ENCODE measurements at regions not wholly inside any gene's neighbourhood (a gene's known extent, or its start where the extent isn't known, plus 50 kb on each side); places are given as distances from the start of the nearest gene placed in this dataset.

DNA sequence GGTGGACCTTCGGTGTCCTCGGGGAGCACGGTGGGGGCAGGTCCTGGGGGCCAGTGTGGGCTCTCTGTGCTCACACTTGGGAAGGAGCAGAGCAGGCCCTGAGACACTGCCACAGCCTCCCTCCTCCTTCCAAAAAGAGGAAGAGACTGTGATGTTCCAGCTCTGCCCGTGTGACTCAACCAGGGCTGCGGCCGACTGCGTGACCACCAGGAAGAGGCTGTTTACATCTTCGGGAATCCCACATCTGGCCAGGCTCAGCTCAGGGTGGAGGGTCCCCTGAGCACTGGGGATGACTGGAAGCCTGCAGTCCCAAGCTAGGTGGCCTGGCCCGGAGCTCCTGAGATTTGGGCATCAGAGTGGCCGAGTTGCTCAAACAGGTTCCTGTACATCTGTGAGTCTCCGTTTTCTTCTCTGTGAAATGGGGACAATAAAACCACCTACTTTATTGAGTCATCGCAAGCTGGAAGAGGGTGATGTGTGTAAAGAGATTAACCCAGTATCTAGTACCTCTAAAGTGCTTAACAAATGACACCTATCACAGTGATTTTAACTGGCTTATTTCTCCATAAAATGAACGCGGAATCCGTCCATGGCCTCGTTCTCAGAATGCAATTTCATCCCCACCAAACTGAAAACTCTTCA, 242.1 kb downstream of the DLL1 start:
- DNase-seq (ENCODE audit: low read depth, low spot score) = no peak
- H3K4me3 ChIP-seq (ENCODE audit: low read depth, low read length) = no peak overlapping the region
- peaks cover 85% of the 10 kb centered on the region for H3K9me3 ChIP-seq (ENCODE audit: control insufficient read depth, insufficient read depth, low read length)
- ChIA-PET POLR2A (interaction anchor here (0.5 kb wide), 1 partner anchor 36 kb away, joined by 3 read pairs; no protein-coding TSS in a partner anchor), CTCF (no interaction called here)
- H3K27me3 ChIP-seq (ENCODE audit: control insufficient read depth, insufficient read depth, low read length) = no peaks in the 10 kb centered on the region
- TF ChIP-seq, protein P1, sequence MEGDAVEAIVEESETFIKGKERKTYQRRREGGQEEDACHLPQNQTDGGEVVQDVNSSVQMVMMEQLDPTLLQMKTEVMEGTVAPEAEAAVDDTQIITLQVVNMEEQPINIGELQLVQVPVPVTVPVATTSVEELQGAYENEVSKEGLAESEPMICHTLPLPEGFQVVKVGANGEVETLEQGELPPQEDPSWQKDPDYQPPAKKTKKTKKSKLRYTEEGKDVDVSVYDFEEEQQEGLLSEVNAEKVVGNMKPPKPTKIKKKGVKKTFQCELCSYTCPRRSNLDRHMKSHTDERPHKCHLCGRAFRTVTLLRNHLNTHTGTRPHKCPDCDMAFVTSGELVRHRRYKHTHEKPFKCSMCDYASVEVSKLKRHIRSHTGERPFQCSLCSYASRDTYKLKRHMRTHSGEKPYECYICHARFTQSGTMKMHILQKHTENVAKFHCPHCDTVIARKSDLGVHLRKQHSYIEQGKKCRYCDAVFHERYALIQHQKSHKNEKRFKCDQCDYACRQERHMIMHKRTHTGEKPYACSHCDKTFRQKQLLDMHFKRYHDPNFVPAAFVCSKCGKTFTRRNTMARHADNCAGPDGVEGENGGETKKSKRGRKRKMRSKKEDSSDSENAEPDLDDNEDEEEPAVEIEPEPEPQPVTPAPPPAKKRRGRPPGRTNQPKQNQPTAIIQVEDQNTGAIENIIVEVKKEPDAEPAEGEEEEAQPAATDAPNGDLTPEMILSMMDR (IDR thresholded peaks at IDR 0.05; ENCODE audit: low read depth, low read length) = no peak
- no peak overlapping the region for H3K27ac ChIP-seq (ENCODE audit: low read depth, low read length)

DNA sequence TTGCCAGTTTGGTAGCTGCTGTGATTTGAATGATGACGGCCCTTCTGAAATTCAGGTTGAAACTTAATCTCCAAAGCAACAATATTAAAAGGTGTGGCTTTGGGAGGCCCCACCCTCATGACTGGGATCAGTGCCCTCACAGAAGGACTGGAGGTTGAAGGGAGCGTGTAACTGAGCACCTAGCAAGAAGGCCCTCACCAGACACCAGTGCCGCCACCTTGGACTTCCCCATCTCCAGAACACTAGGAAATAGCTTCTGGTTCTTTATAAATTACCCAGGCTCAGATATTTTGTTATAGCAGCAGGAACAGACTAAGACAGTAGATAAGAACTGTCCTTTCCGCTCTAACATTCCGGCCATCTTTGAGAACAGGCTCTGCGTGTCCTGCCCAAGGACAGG, 243.1 kb downstream of the DLL1 start:
- peaks cover 85% of the 10 kb centered on the region for H3K9me3 ChIP-seq (ENCODE audit: control insufficient read depth, insufficient read depth, low read length)
- ChIA-PET CTCF (no interaction called here), POLR2A (no interaction called here)
- TF ChIP-seq, protein P1 (IDR thresholded peaks at IDR 0.05; ENCODE audit: low read depth, low read length) = no peak
- no peaks in the 10 kb centered on the region for H3K27me3 ChIP-seq (ENCODE audit: control insufficient read depth, insufficient read depth, low read length)
- no peak for DNase-seq (ENCODE audit: low read depth, low spot score)
- H3K4me3 ChIP-seq (ENCODE audit: low read depth, low read length) = no peak overlapping the region
- H3K27ac ChIP-seq (ENCODE audit: low read depth, low read length) = no peak overlapping the region

DNA sequence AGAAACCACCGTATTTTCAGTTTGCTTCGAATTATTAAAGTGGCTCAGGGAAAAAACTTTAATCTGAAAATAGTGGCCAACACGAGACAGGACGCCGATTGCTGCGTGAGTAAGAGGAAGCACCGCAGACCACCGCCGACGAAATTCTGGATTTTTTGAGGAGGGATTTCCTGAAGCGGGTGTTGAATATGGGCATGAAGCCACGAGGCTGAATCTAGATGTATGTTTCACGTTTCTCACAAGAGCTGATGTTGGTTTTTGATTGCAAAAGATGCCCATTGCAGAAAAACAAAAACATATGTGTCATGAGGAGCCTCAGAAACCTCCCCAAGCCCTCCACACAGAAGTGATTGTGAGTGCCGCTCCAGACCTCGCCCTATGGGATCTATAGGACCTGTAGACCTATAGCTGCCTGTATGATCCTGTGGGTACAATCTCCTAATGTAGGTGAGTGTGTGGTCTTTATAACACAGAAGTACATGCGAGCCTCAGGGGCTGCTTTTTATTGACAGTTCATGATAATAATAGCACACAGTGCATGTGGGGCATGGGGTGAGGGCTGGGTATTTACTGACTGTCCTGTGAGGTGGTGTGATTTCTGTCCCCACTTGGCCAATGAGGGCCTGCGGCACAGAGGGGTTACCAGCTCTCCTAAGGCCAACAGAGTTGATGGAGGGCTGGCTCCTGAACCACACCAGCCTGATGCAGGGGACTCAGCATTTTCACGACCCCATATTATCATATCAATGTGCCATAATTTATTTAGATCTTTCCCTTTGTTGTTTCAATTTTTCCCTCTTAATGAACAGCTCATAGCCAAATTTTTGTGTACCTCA, 243.9 kb downstream of the DLL1 start:
- DNase-seq (ENCODE audit: low read depth, low spot score) = no peak
- ChIA-PET POLR2A (no interaction called here), CTCF (no interaction called here)
- Histone ChIP-seq H3K4me3 (ENCODE audit: low read depth, low read length) (no peak overlapping the region), H3K27me3 (ENCODE audit: control insufficient read depth, insufficient read depth, low read length) (no peaks in the 10 kb centered on the region), H3K27ac (ENCODE audit: low read depth, low read length) (no peak overlapping the region), H3K9me3 (ENCODE audit: control insufficient read depth, insufficient read depth, low read length) (peaks cover 90% of the 10 kb centered on the region)
- TF ChIP-seq, protein P1 (IDR thresholded peaks at IDR 0.05; ENCODE audit: low read depth, low read length) = no peak

DNA sequence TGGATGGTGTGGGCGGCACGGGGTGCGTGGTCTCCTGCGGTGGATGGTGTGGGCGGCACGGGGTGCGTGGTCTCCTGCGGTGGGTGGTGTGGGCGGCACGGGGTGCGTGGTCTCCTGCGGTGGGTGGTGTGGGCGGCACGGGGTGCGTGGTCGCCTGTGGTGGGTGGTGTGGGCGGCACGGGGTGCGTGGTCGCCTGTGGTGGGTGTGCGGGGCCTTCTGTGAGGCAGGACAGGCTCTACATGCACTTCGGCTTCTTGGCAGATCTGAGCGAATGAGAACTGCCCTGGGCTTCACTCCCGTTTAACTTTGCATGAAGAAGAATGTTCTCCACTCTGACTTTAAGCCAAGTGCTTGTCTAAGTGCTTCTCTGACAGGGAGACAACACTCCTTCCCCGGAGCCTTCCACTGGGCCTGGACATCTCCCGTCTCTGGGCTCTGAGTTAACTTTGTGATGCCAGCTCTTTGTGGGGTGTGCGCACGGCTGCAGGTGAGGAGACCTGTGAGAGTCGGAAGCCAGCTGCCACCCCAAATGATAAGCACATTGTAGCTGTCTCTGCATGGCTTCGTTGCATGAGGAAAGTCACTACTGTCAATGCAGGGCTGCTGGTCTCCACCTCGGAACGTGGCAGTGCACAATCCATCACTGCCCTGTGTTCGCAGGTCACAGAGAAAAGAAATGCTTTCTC, 244.8 kb downstream of the DLL1 start:
- CTCF ChIA-PET = no interaction called here
- TF ChIP-seq, protein P1 (IDR thresholded peaks at IDR 0.05; ENCODE audit: low read depth, low read length) = no peak
- Histone ChIP-seq H3K27me3 (ENCODE audit: control insufficient read depth, insufficient read depth, low read length) (no peaks in the 10 kb centered on the region), H3K27ac (ENCODE audit: low read depth, low read length) (no peak overlapping the region), H3K9me3 (ENCODE audit: control insufficient read depth, insufficient read depth, low read length) (peaks cover 90% of the 10 kb centered on the region), H3K4me3 (ENCODE audit: low read depth, low read length) (no peak overlapping the region)
- no peak for DNase-seq (ENCODE audit: low read depth, low spot score)
- POLR2A ChIA-PET = no interaction called here

DNA sequence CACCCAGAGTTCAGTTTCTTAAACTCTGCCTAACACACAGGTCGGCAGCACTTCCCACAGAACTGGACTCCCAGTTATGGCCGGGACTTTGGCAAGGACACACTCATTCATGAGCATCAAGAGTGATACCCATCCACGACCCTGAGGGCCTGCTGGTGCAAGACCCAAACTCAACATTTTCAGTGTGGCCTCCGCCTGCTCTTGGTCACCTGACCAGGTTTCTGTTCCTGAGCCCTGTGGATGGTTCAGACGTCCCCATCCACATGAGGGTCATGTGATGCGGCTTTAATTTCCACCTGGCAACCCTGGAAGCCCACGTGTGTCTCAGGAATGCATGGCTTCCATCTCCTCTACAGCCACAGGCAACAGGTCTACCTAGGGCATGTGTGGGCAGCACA, 245.3 kb downstream of the DLL1 start:
- no peak for DNase-seq (ENCODE audit: low read depth, low spot score)
- TF ChIP-seq, protein P1 (IDR thresholded peaks at IDR 0.05; ENCODE audit: low read depth, low read length) = no peak
- POLR2A ChIA-PET = no interaction called here
- Histone ChIP-seq H3K4me3 (ENCODE audit: low read depth, low read length) (no peak overlapping the region), H3K27me3 (ENCODE audit: control insufficient read depth, insufficient read depth, low read length) (no peaks in the 10 kb centered on the region), H3K27ac (ENCODE audit: low read depth, low read length) (no peak overlapping the region), H3K9me3 (ENCODE audit: control insufficient read depth, insufficient read depth, low read length) (peaks cover 90% of the 10 kb centered on the region)
- CTCF ChIA-PET = no interaction called here
